ENCODE measurements at regions not wholly inside any gene's neighbourhood (a gene's known extent, or its start where the extent isn't known, plus 50 kb on each side); places are given as distances from the start of the nearest gene placed in this dataset.
A peak's percentile ranks its signal among the peaks of the same experiment; 100 is the strongest.

- TF ChIP-seq CTCF (IDR thresholded peaks at IDR 0.05) (peak; percentile 83 to 93 (median 88)), POLR2AphosphoS5 (IDR thresholded peaks at IDR 0.05) (no peak)
These were observed 54.1 kb upstream of the SAMD11 start for GRCh38 chr1:869499-870244.

All from upper lobe of left lung (tissue), 4 donors.